Stomach (tissue), 4 donors: ENCODE measurements at regions not wholly inside any gene's neighbourhood (a gene's known extent, or its start where the extent isn't known, plus 50 kb on each side); places are given as distances from the start of the nearest gene placed in this dataset.

Experiments
- EP300 ChIP-seq: sonication (generic); formaldehyde crosslinking; IDR thresholded peaks from one replicate; pipeline ENCODE4 v1.6.1; 2017; ENCODE audit warnings: antibody characterized with exemption
- POLR2A ChIP-seq, 4 donors: fragments of 450-650 bp; IDR thresholded peaks; one replicate each; pipeline ENCODE4 v1.6.1; 2016; ENCODE audit warnings: antibody characterized with exemption in 4 of 4, control low read depth in 2 of 4, mild to moderate bottlenecking in 1 of 4, moderate library complexity in 1 of 4

- TF ChIP-seq EP300 (no peak), POLR2A (IDR thresholded peaks at IDR 0.05) (no peak)
These were observed 166.6 kb upstream of the MKLN1 start for GRCh38 chr7:131161103-131161502.
